ENCODE measurements at regions not wholly inside any gene's neighbourhood (a gene's known extent, or its start where the extent isn't known, plus 50 kb on each side); places are given as distances from the start of the nearest gene placed in this dataset.

DNA sequence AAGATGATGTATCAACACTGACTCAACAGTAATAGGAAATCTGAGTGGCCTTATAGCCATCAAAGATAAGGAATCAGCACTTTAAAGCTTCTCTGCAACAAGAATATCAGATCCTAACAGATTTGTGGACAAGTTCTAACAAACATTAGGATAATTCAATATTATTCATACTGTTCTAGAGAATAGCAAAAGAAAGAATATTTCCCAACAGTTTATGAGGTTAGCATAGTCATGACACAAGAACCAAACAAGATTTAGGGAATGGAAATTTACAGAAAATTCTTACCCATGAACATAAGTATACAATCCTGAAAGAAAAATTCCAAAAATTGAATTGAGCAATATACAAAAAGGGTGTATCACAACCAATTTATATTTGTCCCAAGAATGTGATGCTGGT lies 64.3 kb upstream of the BTBD3 start:
- Histone ChIP-seq H3K4me1 (no peaks in the 10 kb centered on the region), H3K4me3 (no peak overlapping the region), H3K36me3 (no peaks in the 10 kb centered on the region), H3K9me3 (no peaks in the 10 kb centered on the region), H3K27ac (replicated peaks in 1 of 4) (no peak overlapping the region), H3K27me3 (no peaks in the 10 kb centered on the region)
- intact Hi-C loops (cut with DNase I): no loop called here
- TF ChIP-seq EP300 (IDR thresholded peaks at IDR 0.05): no peak
- TF ChIP-seq POLR2A (IDR thresholded peaks at IDR 0.05; ENCODE audit: low read depth): no peak
- TF ChIP-seq, protein P1, sequence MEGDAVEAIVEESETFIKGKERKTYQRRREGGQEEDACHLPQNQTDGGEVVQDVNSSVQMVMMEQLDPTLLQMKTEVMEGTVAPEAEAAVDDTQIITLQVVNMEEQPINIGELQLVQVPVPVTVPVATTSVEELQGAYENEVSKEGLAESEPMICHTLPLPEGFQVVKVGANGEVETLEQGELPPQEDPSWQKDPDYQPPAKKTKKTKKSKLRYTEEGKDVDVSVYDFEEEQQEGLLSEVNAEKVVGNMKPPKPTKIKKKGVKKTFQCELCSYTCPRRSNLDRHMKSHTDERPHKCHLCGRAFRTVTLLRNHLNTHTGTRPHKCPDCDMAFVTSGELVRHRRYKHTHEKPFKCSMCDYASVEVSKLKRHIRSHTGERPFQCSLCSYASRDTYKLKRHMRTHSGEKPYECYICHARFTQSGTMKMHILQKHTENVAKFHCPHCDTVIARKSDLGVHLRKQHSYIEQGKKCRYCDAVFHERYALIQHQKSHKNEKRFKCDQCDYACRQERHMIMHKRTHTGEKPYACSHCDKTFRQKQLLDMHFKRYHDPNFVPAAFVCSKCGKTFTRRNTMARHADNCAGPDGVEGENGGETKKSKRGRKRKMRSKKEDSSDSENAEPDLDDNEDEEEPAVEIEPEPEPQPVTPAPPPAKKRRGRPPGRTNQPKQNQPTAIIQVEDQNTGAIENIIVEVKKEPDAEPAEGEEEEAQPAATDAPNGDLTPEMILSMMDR (IDR thresholded peaks at IDR 0.05): no peak
- TF ChIP-seq POLR2AphosphoS5 (IDR thresholded peaks at IDR 0.05): no peak
- no peak for DNase-seq (ENCODE audit: extremely low spot score)

DNA sequence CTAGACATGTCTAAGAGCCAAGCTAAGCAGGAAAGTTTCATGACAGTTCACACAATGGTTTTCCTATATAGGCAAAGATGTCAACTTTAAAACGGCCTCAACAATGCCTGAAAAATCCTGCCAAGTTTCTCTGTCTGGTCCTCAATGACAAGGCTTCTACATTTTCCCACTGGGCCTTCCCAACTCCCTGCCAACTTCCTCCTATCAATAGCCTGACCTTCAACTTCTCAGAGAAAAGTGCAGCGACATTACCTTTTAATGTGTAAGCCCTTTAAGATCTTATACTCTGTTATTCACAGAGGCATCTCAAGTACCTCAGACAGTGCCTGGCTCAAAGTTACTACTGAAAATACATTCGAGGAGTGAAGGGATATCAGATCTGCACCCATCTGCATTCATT lies 56.2 kb upstream of the BTBD3 start:
- Histone ChIP-seq H3K4me1 (no peaks in the 10 kb centered on the region), H3K36me3 (no peaks in the 10 kb centered on the region), H3K9me3 (no peaks in the 10 kb centered on the region), H3K27ac (replicated peaks in 1 of 4) (no peak overlapping the region), H3K27me3 (no peaks in the 10 kb centered on the region), H3K4me3 (no peak overlapping the region)
- intact Hi-C loops (cut with DNase I): no loop called here
- 48% methylated on average over 3 of the region's 3 CpGs for WGBS
- TF ChIP-seq POLR2A (IDR thresholded peaks at IDR 0.05; ENCODE audit: low read depth) (no peak), EP300 (IDR thresholded peaks at IDR 0.05) (no peak), POLR2AphosphoS5 (IDR thresholded peaks at IDR 0.05) (no peak)
- TF ChIP-seq, protein P1 (IDR thresholded peaks at IDR 0.05): no peak
- DNase-seq (ENCODE audit: extremely low spot score): no peak

DNA sequence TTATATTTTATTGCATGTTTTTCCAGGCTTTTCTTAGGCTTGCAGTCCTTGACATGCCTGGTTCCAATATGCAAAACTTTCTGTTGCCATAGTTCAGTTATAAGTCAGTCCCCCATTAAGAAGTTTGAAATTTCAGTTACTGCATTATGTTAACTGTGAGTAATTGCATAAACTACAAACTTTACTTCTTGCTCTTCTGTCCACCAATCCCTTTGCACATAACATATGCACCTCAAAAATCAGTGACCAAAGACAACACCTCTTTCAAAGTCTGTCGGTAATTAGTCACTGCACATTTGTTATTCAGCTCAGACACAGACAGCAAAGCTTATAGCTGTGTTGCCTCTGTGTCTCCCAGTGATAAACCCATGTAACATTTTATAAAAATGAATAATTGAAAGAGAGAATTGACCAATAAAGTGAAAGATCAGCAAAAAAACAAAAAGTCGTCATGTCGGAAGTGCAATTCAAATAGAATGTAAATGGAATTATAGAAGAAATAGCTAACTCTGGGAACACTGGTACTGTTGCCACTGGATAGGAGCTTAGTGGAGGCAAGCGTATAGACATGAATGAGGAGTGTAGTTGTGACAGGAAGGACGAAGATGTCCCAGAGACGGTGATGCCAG lies 50.3 kb upstream of the BTBD3 start:
- TF ChIP-seq POLR2AphosphoS5 (IDR thresholded peaks at IDR 0.05) (no peak), EP300 (IDR thresholded peaks at IDR 0.05) (no peak), POLR2A (IDR thresholded peaks at IDR 0.05; ENCODE audit: low read depth) (no peak)
- TF ChIP-seq, protein P1 (IDR thresholded peaks at IDR 0.05): no peak
- WGBS: 80% methylated on average over 6 of the region's 6 CpGs
- Histone ChIP-seq H3K9me3 (no peaks in the 10 kb centered on the region), H3K4me1 (no peaks in the 10 kb centered on the region), H3K36me3 (no peaks in the 10 kb centered on the region), H3K27me3 (no peaks in the 10 kb centered on the region), H3K4me3 (no peak overlapping the region), H3K27ac (replicated peaks in 1 of 4) (no peak overlapping the region)
- no peak for DNase-seq (ENCODE audit: extremely low spot score)
- intact Hi-C loops (cut with DNase I): no loop called here

Small RNA genes in the stretch of these regions (small RNA-seq; reads per million reads assigned to genes)
- gene AL080274.1: 0 reads per million in 3 donors
- gene RN7SKP111: 0 reads per million in 3 donors
